SU-DHL-6 (cell line): ENCODE measurements at regions not wholly inside any gene's neighbourhood (a gene's known extent, or its start where the extent isn't known, plus 50 kb on each side); places are given as distances from the start of the nearest gene placed in this dataset.

Source experiments
- EZH2phosphoT487 ChIP-seq: fragments of 200-600 bp; sonication (generic), shearing (Covaris generic); conservative IDR thresholded peaks from 2 replicates; pipeline ENCODE4 v1.6.1; 2018; ENCODE audit warnings: mild to moderate bottlenecking, antibody characterized with exemption, low read length, moderate library complexity, mixed read lengths
- TF ChIP-seq, protein P1 (sequence below): fragments of 200-600 bp; sonication (generic); IDR thresholded peaks from one replicate; pipeline ENCODE4 v1.5.1; 2017; ENCODE audit warnings: antibody characterized with exemption, mild to moderate bottlenecking, low read length, moderate library complexity; ENCODE audit not compliant: insufficient read depth, poor library complexity, severe bottlenecking

DNA sequence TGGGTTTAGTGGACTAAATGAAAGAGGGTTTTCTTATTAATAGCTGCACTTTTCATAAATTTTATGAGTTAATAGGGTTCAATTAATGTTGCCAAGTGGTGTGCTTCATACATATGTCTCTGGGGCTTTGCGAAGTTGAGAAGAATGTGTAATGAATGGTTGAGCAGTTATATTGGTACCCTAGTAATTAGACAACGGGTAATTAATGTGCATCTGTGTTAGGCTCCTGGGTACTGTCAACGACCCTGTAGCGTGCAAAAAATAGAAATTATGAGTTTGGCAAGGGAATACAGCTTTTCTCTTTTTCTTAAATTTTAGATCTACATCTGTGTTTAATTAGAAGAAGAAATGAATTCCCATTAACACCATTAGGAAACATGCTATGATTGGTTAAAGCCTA, 1027.7 kb downstream of the ARAP2 start:
- TF ChIP-seq, protein P1, sequence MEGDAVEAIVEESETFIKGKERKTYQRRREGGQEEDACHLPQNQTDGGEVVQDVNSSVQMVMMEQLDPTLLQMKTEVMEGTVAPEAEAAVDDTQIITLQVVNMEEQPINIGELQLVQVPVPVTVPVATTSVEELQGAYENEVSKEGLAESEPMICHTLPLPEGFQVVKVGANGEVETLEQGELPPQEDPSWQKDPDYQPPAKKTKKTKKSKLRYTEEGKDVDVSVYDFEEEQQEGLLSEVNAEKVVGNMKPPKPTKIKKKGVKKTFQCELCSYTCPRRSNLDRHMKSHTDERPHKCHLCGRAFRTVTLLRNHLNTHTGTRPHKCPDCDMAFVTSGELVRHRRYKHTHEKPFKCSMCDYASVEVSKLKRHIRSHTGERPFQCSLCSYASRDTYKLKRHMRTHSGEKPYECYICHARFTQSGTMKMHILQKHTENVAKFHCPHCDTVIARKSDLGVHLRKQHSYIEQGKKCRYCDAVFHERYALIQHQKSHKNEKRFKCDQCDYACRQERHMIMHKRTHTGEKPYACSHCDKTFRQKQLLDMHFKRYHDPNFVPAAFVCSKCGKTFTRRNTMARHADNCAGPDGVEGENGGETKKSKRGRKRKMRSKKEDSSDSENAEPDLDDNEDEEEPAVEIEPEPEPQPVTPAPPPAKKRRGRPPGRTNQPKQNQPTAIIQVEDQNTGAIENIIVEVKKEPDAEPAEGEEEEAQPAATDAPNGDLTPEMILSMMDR: no peak
- no peak for TF ChIP-seq EZH2phosphoT487
